Pancreas (tissue), 10 donors: ENCODE measurements at regions not wholly inside any gene's neighbourhood (a gene's known extent, or its start where the extent isn't known, plus 50 kb on each side); places are given as distances from the start of the nearest gene placed in this dataset.

Experiments used
- ATAC-seq, 4 donors: fragments of 200-7000 bp; cut with Tn5 transposase; one replicate each; pipeline versions ENCODE4 v1.8.0 to v1.9.1; 2020; ENCODE audit warnings: mild to moderate bottlenecking in 4 of 4, moderate library complexity in 4 of 4
- DNase-seq, 6 donors: peaks; one replicate each; pipeline ENCODE4 v3.0.0-alpha.2; 2020
- FAIRE-seq: peaks from 2 replicates; lab custom pipeline; 2012; peaks lifted over from hg19 to GRCh38; lab: Jason Lieb, UNC
- H3K27ac ChIP-seq, 4 donors: fragments of 200-600 bp; sonication (generic); 1 replicate in 3 of 4; 2 replicates in 1 of 4; pipeline versions ENCODE4 v1.5.0 to v1.8.0; 2020
- H3K27me3 ChIP-seq, 4 donors: fragments of 200-600 bp; one replicate each; pipeline ENCODE4 v1.8.0; 2021
- H3K36me3 ChIP-seq, 3 donors: fragments of 200-600 bp; sonication (generic) in 1 of 3; one replicate each; pipeline versions ENCODE4 v1.5.0 to v1.8.0; 2020 to 2021
- H3K4me1 ChIP-seq, 3 donors: fragments of 200-600 bp; one replicate each; pipeline ENCODE4 v1.8.0; 2021
- H3K4me3 ChIP-seq, 4 donors: fragments of 200-600 bp; sonication (generic) in 2 of 4; one replicate each; pipeline versions ENCODE4 v1.5.0 to v1.8.0; 2020 to 2021
- H3K9me3 ChIP-seq, 4 donors: fragments of 200-600 bp; one replicate each; pipeline ENCODE4 v1.8.0; 2021
- CTCF ChIP-seq, 4 donors: fragments of 200-600 bp; sonication (generic) in 3 of 4; IDR thresholded peaks; one replicate each; pipeline versions ENCODE4 v1.5.0 to v1.8.0; 2021; ENCODE audit warnings: antibody characterized with exemption in 4 of 4
- WGBS, 2 donors: extraction: QIAGEN DNeasy Blood & Tissue Kit; methylation state at CpG; one replicate each; pipeline ENCODE4 v1.1.7; 2013; 5-methylcytosine and 5-hydroxymethylcytosine counted together
- intact Hi-C, 3 donors: fragments of 100-400 bp; cut with DNase I; formaldehyde crosslinking; loops; one replicate each; pipeline versions ENCODE4 v1.11.1 to v1.14.2; 2022
- donor health status: healthy with polysubstance abuse.
- donor health status: DM: no; HTN: no; CAD: no; lungs with moderate emphysema.
- donor health status: DM: no; HTN: no; CAD: no.
- donor health status: control.
- donor health status: control.
- donor health status: Bipolar disorder and iron deficiency.
- donor health status: DM: yes; HTN: yes; CAD: no.
- donor health status: DM: no; HTN: no; CAD: no.
- donor health status: DM: no; HTN: no; CAD: no.
- donor health status: DM: yes; HTN: yes; CAD: no.

GRCh38 chr6:141210901-141211300, 921.8 kb upstream of the GJE1 start:
- Histone ChIP-seq H3K4me1 (no peaks in the 10 kb centered on the region), H3K4me3 (no peak overlapping the region), H3K27me3 (no peaks in the 10 kb centered on the region), H3K27ac (no peak overlapping the region), H3K9me3 (no peaks in the 10 kb centered on the region), H3K36me3 (no peaks in the 10 kb centered on the region)
- 35 to 38% methylated on average over 1 of the region's 1 CpG for WGBS, 2 donors
- ATAC-seq (no peak), FAIRE-seq (no peak), DNase-seq (no peak)
- no peak for TF ChIP-seq CTCF (IDR thresholded peaks at IDR 0.05)
- intact Hi-C loops, result no loop called here

- WGBS, 2 donors, result 73 to 89% methylated on average over 4 of the region's 4 CpGs
- no peak for TF ChIP-seq CTCF (IDR thresholded peaks at IDR 0.05)
- Histone ChIP-seq H3K36me3 (no peaks in the 10 kb centered on the region), H3K27me3 (no peaks in the 10 kb centered on the region), H3K9me3 (no peaks in the 10 kb centered on the region), H3K27ac (no peak overlapping the region), H3K4me1 (no peaks in the 10 kb centered on the region), H3K4me3 (no peak overlapping the region)
- ATAC-seq (no peak), DNase-seq (no peak), FAIRE-seq (no peak)
- intact Hi-C loops, result no loop called here
Measured at GRCh38 chr6:141209890-141210289, 922.8 kb upstream of the GJE1 start.

DNA sequence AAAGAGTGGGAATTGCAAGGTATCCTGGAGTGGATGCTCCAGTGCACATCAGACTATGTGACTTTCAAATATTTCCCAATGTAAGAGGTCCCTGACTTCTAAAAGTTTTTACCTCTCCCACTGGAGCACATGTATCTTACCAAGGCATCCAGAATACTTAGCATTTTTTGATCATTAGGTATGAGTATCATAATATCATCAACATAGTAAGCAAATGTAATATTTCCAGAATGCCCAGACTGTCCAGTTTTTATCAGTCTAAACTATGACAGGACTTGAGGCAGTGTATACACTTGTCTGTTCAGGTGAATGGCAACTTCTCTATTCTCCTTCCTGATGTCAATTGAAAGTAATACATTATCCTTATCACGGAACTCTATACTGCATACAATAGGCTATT, 924.6 kb upstream of the GJE1 start:
- no peak for DNase-seq
- Histone ChIP-seq H3K27ac (no peak overlapping the region), H3K4me3 (no peak overlapping the region), H3K27me3 (no peaks in the 10 kb centered on the region), H3K4me1 (no peaks in the 10 kb centered on the region), H3K36me3 (no peaks in the 10 kb centered on the region), H3K9me3 (no peaks in the 10 kb centered on the region)
- WGBS, 2 donors, result 44 to 72% methylated on average over 1 of the region's 1 CpG
- no peak for FAIRE-seq
- intact Hi-C loops, result no loop called here
- ATAC-seq, result no peak
- TF ChIP-seq CTCF (IDR thresholded peaks at IDR 0.05), result no peak

DNA sequence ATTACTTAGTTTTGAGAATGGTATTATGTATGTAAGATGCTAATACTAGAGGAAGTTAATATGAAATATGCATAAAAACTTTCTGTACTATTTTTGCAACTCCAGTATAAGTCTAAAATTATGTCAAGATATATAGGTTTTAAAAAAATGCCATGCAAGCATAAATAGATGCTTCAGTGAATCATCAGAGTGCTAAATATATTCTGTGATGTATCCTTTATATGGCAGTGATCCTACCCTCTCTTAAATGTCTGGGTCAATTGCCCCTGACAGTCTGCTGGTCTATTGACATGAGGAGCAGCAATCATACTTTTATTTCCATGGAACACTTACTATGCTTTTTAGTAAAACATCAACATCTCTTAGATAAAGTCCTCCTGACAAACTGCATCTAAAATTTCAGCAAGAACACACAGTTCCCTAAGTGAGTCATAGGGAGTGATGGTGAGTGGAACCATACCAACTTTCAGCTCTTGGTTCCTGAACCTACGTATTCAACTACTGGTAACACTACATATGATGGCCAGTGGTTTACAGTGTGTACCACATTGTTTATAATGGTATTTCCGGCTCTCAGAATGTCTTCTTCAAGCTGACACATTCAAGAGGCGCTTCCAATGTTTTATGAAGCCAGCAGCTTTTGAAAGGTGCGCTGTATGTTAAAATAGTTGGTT, 928.7 kb upstream of the GJE1 start:
- Histone ChIP-seq H3K4me3 (no peak overlapping the region), H3K27ac (no peak overlapping the region), H3K27me3 (no peaks in the 10 kb centered on the region), H3K9me3 (no peaks in the 10 kb centered on the region), H3K36me3 (no peaks in the 10 kb centered on the region), H3K4me1 (no peaks in the 10 kb centered on the region)
- no peak for DNase-seq
- ATAC-seq, result no peak
- FAIRE-seq, result no peak
- intact Hi-C loops, result no loop called here
- TF ChIP-seq CTCF (IDR thresholded peaks at IDR 0.05), result no peak
- WGBS, 2 donors, result 69 to 77% methylated on average over 4 of the region's 4 CpGs

GRCh38 chr6:141202626-141203025, 930.1 kb upstream of the GJE1 start:
- Histone ChIP-seq H3K27me3 (no peaks in the 10 kb centered on the region), H3K36me3 (no peaks in the 10 kb centered on the region), H3K4me1 (no peaks in the 10 kb centered on the region), H3K27ac (no peak overlapping the region), H3K9me3 (no peaks in the 10 kb centered on the region), H3K4me3 (no peak overlapping the region)
- DNase-seq, result no peak
- no peak for FAIRE-seq
- intact Hi-C loops, result no loop called here
- WGBS, 2 donors, result 71 to 84% methylated on average over 4 of the region's 4 CpGs
- no peak for TF ChIP-seq CTCF (IDR thresholded peaks at IDR 0.05)
- ATAC-seq, result no peak
